SJSA1 (cell line): ENCODE measurements at regions not wholly inside any gene's neighbourhood (a gene's known extent, or its start where the extent isn't known, plus 50 kb on each side); places are given as distances from the start of the nearest gene placed in this dataset.
"Not testable (repeated sequence)": the region's sequence is repeated elsewhere in the genome, so short reads cannot be mapped to it uniquely, and the experiment has no call there.

Source experiments
- DNase-seq, 2 experiments: peaks; one replicate each; pipeline ENCODE4 v3.0.0-alpha.2; 2015 to 2020; ENCODE audit warnings: low spot score in 2 of 2, low read depth in 1 of 2
- H3K27ac ChIP-seq: fragments of 250-450 bp; sonication (Bioruptor Pico); 2 replicates; pipeline ENCODE4 v1.5.1; 2020; ENCODE audit warnings: mild to moderate bottlenecking, moderate library complexity
- H3K27me3 ChIP-seq: fragments of 250-450 bp; sonication (Bioruptor Pico); replicated peaks from 2 replicates; pipeline ENCODE4 v1.5.1; 2020; ENCODE audit warnings: mild to moderate bottlenecking, moderate library complexity
- H3K36me3 ChIP-seq: fragments of 250-450 bp; sonication (Bioruptor Pico); 2 replicates; pipeline ENCODE4 v1.5.1; 2020; ENCODE audit warnings: mild to moderate bottlenecking
- H3K4me1 ChIP-seq: fragments of 250-450 bp; sonication (Bioruptor Pico); replicated peaks from 2 replicates; pipeline ENCODE4 v1.6.1; 2021; ENCODE audit warnings: mild to moderate bottlenecking
- H3K4me3 ChIP-seq: fragments of 250-450 bp; sonication (Bioruptor Pico); 2 replicates; pipeline ENCODE4 v1.5.1; 2020; ENCODE audit warnings: mild to moderate bottlenecking
- H3K9me3 ChIP-seq: fragments of 250-450 bp; sonication (Bioruptor Pico); replicated peaks from 2 replicates; pipeline ENCODE4 v1.5.1; 2020; ENCODE audit warnings: mild to moderate bottlenecking

GRCh38 chr12:9325471-9325870, 117.3 kb upstream of the PZP start:
- no peak overlapping the region for H3K27ac ChIP-seq
- DNase-seq: no peak
- no peaks in the 10 kb centered on the region for H3K36me3 ChIP-seq

GRCh38 chr12:9324782-9325181, 116.6 kb upstream of the PZP start:
- Histone ChIP-seq H3K36me3 (no peaks in the 10 kb centered on the region), H3K9me3 (no peaks in the 10 kb centered on the region), H3K4me3 (no peak overlapping the region), H3K4me1 (no peaks in the 10 kb centered on the region), H3K27ac (no peak overlapping the region), H3K27me3 (no peaks in the 10 kb centered on the region)
- no peak for DNase-seq

More at GRCh38 chr12:9325471-9325870, 117.3 kb upstream of the PZP start:
- H3K9me3 ChIP-seq: no peaks in the 10 kb centered on the region
- no peaks in the 10 kb centered on the region for H3K4me1 ChIP-seq
- H3K27me3 ChIP-seq: no peaks in the 10 kb centered on the region
- H3K4me3 ChIP-seq: no peak overlapping the region

- H3K4me1 ChIP-seq: no peaks in the 10 kb centered on the region
- no peak overlapping the region for H3K27ac ChIP-seq
- H3K27me3 ChIP-seq: no peaks in the 10 kb centered on the region
- no peak overlapping the region for H3K4me3 ChIP-seq
- DNase-seq: no peak
- H3K36me3 ChIP-seq: no peaks in the 10 kb centered on the region
- H3K9me3 ChIP-seq: no peaks in the 10 kb centered on the region
These were observed 115.0 kb upstream of the PZP start for GRCh38 chr12:9323144-9323681.

DNA sequence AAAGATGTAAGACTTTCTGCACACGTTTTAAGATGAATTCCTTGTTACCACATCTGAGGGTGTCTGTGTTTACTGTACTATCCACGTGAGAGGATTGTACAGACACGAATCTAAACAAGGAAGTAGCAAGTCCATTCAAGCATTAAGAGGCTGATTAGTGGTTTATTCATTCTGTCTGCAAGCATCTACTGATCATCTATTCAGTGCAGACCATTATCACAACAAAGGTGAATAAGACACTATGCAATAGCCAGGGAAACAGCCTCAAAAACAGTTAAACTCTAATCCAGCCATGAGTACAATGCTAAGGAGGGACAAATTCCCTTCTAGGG, 111.6 kb upstream of the PZP start:
- no peak for DNase-seq

DNA sequence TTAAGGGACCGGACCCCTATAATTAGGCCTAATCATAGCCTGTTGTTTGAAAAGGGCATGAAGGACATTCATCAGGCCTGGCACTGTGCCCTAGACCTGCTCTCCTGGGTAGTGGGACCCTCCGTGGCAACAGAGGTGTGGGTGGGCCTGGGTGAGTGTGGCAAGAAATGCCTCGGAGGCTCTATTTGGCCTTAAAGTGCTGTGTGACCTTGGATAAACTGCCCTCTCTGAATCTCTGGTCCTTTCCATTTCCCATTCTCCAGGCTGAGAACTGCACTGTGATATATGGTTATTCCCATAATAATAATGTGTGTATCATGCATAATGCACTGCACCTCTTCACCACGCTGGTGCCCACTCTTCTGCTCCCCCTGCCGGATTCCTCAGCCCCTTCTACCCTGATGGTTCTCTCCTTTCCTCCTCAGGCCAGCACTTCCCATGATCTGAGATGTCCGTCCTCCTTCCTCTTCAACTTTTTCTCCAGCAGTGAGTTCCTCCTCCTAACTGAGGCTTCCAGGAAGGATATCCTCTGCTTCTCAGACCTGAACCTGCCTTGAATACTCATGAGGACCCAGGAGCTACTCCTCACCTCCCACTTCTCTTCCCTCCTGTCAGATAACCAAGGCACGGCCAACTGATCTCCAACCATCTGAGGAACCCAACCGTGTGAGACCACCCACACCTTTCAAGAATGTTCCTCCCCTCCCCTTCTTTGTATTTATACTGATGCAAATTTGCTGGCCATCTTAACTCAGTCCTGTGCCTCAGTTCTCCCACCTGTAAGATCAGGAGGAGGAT, 111.0 kb upstream of the PZP start:
- no peaks in the 10 kb centered on the region for H3K9me3 ChIP-seq
- no peak for DNase-seq
- no peaks in the 10 kb centered on the region for H3K27me3 ChIP-seq
- H3K27ac ChIP-seq: no peak overlapping the region
- H3K36me3 ChIP-seq: no peaks in the 10 kb centered on the region
- H3K4me1 ChIP-seq: no peaks in the 10 kb centered on the region
- no peak overlapping the region for H3K4me3 ChIP-seq

More for the DNA sequence above, 111.6 kb upstream of the PZP start:
- no peaks in the 10 kb centered on the region for H3K36me3 ChIP-seq
- no peaks in the 10 kb centered on the region for H3K4me1 ChIP-seq
- no peaks in the 10 kb centered on the region for H3K27me3 ChIP-seq
- H3K9me3 ChIP-seq: no peaks in the 10 kb centered on the region
- no peak overlapping the region for H3K27ac ChIP-seq
- no peak overlapping the region for H3K4me3 ChIP-seq

DNA sequence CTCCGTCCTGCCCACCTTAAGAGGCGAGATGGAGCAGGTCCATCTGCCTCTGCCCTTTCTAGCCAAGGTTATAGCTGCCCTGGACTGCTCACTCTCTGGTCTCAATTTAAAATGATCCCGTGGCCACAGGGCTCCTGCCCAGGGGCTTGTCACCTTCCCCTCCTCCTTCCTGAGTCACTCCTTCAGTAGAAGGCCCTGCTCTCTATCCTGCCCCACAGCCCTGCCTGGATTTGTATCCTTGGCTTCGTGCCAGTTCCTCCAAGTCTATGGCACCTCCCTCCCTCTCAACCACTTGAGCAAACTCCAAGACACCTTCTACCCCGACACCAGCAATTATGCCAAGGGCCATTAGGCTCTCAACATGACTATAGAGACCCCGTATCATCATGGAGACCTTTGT, 105.3 kb upstream of the PZP start:
- H3K27me3 ChIP-seq, H3K27ac ChIP-seq, H3K36me3 ChIP-seq, H3K4me3 ChIP-seq, H3K9me3 ChIP-seq, H3K4me1 ChIP-seq: not testable (repeated sequence)
- DNase-seq: peak in 1 of 2 experiments; percentile 30

DNA sequence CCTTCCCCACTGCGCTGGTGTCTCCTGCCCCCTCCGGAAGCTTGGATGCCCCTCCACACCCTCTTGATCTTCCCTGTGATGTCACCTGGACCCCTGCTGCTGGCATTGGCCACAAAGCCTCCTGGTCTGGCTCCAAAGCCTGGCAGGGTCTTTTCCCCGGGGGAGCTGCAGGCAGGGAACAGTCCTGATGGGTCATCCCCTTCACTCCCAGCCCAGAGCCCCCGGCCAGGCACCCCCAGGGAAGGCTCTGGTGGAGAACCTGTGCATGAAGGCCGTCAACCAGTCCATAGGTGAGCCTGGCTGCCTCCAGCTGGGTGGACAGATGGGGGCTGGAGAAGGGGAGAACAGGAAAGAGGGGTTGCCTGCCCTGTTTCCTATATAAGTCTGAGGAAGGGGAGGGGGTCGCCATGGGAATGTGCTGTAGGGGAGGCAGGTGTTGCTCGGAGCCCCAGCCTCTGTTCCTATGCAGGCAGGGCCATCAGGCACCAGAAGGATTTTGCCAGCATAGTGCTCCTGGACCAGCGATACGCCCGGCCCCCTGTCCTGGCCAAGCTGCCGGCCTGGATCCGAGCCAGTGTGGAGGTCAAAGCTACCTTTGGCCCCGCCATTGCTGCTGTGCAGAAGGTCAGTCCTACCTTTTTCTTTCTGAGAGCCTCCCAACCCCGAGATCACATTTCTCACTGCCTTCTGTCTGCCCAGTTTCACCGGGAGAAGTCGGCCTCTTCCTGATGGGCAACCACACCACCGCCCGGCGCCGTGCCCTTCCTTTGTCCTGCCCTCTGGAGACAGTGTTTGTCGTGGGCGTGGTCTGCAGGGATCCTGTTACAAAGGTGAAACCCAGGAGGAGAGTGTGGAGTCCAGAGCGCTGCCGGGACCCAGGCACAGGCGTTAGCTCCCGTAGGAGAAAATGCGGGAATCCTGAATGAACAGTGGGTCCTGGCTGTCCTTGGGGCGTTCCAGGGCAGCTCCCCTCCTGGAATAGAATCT, 104.5 kb upstream of the PZP start:
- not testable (repeated sequence) for DNase-seq, H3K27ac ChIP-seq, H3K4me1 ChIP-seq, H3K9me3 ChIP-seq, H3K4me3 ChIP-seq, H3K36me3 ChIP-seq, H3K27me3 ChIP-seq

DNA sequence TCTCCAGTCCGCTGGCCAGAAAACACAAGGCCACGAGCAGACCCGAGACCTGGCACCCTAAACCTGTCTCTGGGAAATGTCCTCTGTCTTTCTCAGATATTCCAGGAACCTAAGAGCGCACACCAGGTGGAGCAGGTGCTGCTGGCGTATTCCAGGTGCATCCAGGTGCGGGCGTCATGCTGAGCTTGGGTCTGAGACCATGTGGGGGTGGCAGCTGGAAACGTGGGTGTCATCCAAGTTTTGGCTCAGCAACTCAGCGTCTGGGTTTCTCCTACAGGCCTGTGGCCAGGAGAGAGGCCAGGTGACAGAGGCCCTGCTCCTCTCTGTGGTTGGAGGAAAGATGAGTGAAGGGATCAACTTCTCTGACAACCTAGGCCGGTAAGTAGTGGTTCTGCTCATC, 103.3 kb upstream of the PZP start:
- H3K4me1 ChIP-seq, H3K9me3 ChIP-seq, H3K27me3 ChIP-seq, H3K36me3 ChIP-seq, H3K4me3 ChIP-seq, H3K27ac ChIP-seq: not testable (repeated sequence)
- peak in 1 of 2 experiments; percentile 27 for DNase-seq

DNA sequence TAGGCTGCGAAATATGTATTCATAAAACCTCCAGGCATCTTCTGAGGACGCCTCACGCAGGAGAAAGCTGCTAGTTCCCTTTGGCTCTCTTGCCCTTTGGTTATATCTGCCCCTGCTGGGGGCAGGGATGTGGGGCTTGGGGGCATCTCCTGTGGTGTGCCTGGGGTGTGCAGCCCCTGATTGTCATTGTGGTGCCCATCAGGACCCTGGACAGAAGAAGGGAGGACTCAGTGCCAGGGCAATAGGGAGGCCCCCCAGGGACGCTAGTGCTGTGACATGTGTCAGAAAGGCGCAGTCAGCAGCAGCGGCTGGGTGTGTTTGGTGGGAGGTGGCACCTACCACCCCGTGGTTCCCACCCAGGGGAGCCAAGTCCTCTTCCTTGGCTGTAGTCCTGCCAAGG, 102.5 kb upstream of the PZP start:
- not testable (repeated sequence) for H3K9me3 ChIP-seq, H3K4me3 ChIP-seq, H3K4me1 ChIP-seq, H3K27ac ChIP-seq, DNase-seq, H3K27me3 ChIP-seq, H3K36me3 ChIP-seq

GRCh38 chr12:9309749-9310148, 101.6 kb upstream of the PZP start:
- H3K27ac ChIP-seq, H3K4me3 ChIP-seq, H3K4me1 ChIP-seq, H3K9me3 ChIP-seq, DNase-seq, H3K36me3 ChIP-seq, H3K27me3 ChIP-seq: not testable (repeated sequence)

- not testable (repeated sequence) for H3K27ac ChIP-seq, H3K36me3 ChIP-seq, H3K27me3 ChIP-seq, H3K4me1 ChIP-seq, DNase-seq, H3K4me3 ChIP-seq, H3K9me3 ChIP-seq
These were observed 100.5 kb upstream of the PZP start for GRCh38 chr12:9308745-9309144.

DNA sequence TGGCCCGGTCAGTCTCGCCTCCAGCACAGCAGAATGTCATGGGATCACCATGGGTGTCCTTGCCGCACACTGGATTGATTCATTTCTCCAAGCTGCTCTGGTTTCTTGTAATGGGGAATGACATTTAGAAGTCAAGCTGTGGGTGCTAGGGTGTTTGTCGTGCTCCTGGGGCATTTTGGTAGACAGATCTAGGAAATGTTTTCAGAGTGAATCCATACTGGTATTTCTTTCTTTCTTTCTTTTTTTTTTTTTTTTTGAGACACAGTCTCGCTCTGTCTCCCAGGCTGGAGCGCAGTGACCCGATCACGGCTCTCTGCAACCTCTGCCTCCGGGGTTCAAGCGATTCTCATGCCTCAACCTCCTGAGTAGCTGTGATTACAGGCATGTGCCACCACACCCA, 100.0 kb upstream of the PZP start:
- H3K27me3 ChIP-seq, H3K4me3 ChIP-seq, H3K36me3 ChIP-seq, H3K9me3 ChIP-seq, H3K4me1 ChIP-seq, DNase-seq, H3K27ac ChIP-seq: not testable (repeated sequence)

GRCh38 chr12:9307255-9307654, 99.1 kb upstream of the PZP start:
- not testable (repeated sequence) for H3K36me3 ChIP-seq, H3K4me3 ChIP-seq, H3K27me3 ChIP-seq, H3K27ac ChIP-seq, H3K9me3 ChIP-seq, DNase-seq, H3K4me1 ChIP-seq

- H3K27me3 ChIP-seq, H3K4me3 ChIP-seq, H3K4me1 ChIP-seq, H3K27ac ChIP-seq, H3K36me3 ChIP-seq, DNase-seq, H3K9me3 ChIP-seq: not testable (repeated sequence)
These were observed 97.8 kb upstream of the PZP start for GRCh38 chr12:9306004-9306403.
